ENCODE measurements at regions not wholly inside any gene's neighbourhood (a gene's known extent, or its start where the extent isn't known, plus 50 kb on each side); places are given as distances from the start of the nearest gene placed in this dataset.

- Histone ChIP-seq H3K4me1 (ENCODE audit: control insufficient read depth, insufficient read depth, low read length, poor library complexity, severe bottlenecking) (no peaks in the 10 kb centered on the region), H3K27ac (ENCODE audit: insufficient read depth, low read length, poor library complexity, severe bottlenecking) (no peak overlapping the region), H3K4me3 (ENCODE audit: insufficient read depth, low read depth, low read length, poor library complexity, severe bottlenecking) (no peak overlapping the region), H3K9me3 (ENCODE audit: control insufficient read depth, low read length) (no peaks in the 10 kb centered on the region), H3K27me3 (replicated peaks; ENCODE audit: control insufficient read depth, insufficient read depth, low read length, poor library complexity, severe bottlenecking) (no peaks in the 10 kb centered on the region), H3K36me3 (ENCODE audit: control insufficient read depth, insufficient read depth, low read length) (no peaks in the 10 kb centered on the region)
- DNase-seq = no peak
Measured at GRCh38 chr10:81288544-81288943, 586.5 kb upstream of the NRG3 start.

- no peaks in the 10 kb centered on the region for H3K27me3 ChIP-seq (replicated peaks; ENCODE audit: control insufficient read depth, insufficient read depth, low read length, poor library complexity, severe bottlenecking)
Measured at GRCh38 chr10:81297292-81297691, 577.7 kb upstream of the NRG3 start.

DNA sequence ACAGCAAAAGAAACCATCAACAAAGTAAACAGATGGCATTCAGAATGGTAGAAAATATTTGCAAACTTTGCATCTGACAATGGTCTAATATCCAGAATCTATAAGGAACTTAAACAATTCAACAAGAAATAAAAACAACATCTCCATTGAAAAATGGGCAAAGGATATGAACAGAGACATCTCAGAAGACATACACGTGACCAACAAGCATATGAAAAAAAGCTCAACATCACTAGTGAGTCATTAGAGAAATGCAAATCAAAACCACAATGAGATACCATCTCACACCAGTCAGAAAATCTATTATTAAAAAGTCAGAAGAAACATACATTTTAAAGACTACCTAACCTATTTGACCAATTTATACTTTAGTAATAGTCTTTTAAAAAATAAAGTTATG is 571.3 kb upstream of the NRG3 start:
- H3K4me3 ChIP-seq (ENCODE audit: insufficient read depth, low read depth, low read length, poor library complexity, severe bottlenecking) = no peak overlapping the region
- H3K9me3 ChIP-seq (ENCODE audit: control insufficient read depth, low read length) = no peaks in the 10 kb centered on the region
- H3K4me1 ChIP-seq (ENCODE audit: control insufficient read depth, insufficient read depth, low read length, poor library complexity, severe bottlenecking) = no peaks in the 10 kb centered on the region
- no peak for DNase-seq
- no peaks in the 10 kb centered on the region for H3K36me3 ChIP-seq (ENCODE audit: control insufficient read depth, insufficient read depth, low read length)
- no peak overlapping the region for H3K27ac ChIP-seq (ENCODE audit: insufficient read depth, low read length, poor library complexity, severe bottlenecking)
- no peaks in the 10 kb centered on the region for H3K27me3 ChIP-seq (replicated peaks; ENCODE audit: control insufficient read depth, insufficient read depth, low read length, poor library complexity, severe bottlenecking)

More at GRCh38 chr10:81297292-81297691, 577.7 kb upstream of the NRG3 start:
- Histone ChIP-seq H3K27ac (ENCODE audit: insufficient read depth, low read length, poor library complexity, severe bottlenecking) (no peak overlapping the region), H3K4me1 (ENCODE audit: control insufficient read depth, insufficient read depth, low read length, poor library complexity, severe bottlenecking) (no peaks in the 10 kb centered on the region), H3K4me3 (ENCODE audit: insufficient read depth, low read depth, low read length, poor library complexity, severe bottlenecking) (no peak overlapping the region), H3K9me3 (ENCODE audit: control insufficient read depth, low read length) (no peaks in the 10 kb centered on the region), H3K36me3 (ENCODE audit: control insufficient read depth, insufficient read depth, low read length) (no peaks in the 10 kb centered on the region)
- DNase-seq = no peak

DNA sequence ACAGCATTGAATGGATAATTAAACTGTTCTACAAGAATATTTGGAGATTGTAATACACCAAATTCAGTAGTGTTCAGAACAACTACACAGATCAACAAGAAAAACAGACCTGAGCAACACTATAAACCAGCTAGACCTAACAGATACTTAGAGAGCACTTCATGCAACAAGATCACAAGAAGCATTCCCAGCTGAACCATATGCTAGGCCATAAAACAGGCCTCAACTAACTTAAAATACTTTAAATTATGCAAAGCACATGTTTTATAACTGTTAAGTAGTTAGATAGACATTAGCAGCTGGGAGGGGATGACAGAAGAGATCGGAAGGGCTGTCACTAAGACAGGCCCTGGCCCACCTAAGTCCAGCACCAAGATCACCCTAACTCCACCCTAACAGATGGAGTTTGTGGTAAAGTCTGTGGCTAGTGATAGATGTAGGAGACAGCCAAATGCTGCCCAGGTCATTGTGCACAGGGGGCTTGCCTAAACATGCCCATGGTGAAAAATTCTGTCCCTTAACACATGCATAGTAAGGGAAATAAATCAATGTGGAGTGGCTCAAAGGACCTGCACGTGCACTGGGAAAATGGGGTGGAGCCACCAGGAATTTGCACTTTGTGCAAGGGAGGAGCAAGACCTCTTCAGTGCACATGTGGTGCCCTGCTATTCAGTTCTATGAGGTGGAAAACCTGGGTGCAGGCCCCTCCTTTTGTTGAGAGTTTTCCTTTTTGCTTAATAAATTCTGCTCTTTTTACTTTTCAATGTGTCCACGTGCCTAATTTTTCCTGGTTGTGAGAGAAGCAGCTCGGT is 567.8 kb upstream of the NRG3 start:
- H3K36me3 ChIP-seq (ENCODE audit: control insufficient read depth, insufficient read depth, low read length) = no peaks in the 10 kb centered on the region
- H3K9me3 ChIP-seq (ENCODE audit: control insufficient read depth, low read length) = no peaks in the 10 kb centered on the region
- no peak overlapping the region for H3K4me3 ChIP-seq (ENCODE audit: insufficient read depth, low read depth, low read length, poor library complexity, severe bottlenecking)
- H3K27ac ChIP-seq (ENCODE audit: insufficient read depth, low read length, poor library complexity, severe bottlenecking) = no peak overlapping the region
- no peaks in the 10 kb centered on the region for H3K27me3 ChIP-seq (replicated peaks; ENCODE audit: control insufficient read depth, insufficient read depth, low read length, poor library complexity, severe bottlenecking)
- H3K4me1 ChIP-seq (ENCODE audit: control insufficient read depth, insufficient read depth, low read length, poor library complexity, severe bottlenecking) = no peaks in the 10 kb centered on the region
- no peak for DNase-seq

- Histone ChIP-seq H3K36me3 (ENCODE audit: control insufficient read depth, insufficient read depth, low read length) (no peaks in the 10 kb centered on the region), H3K4me1 (ENCODE audit: control insufficient read depth, insufficient read depth, low read length, poor library complexity, severe bottlenecking) (no peaks in the 10 kb centered on the region), H3K27me3 (replicated peaks; ENCODE audit: control insufficient read depth, insufficient read depth, low read length, poor library complexity, severe bottlenecking) (no peaks in the 10 kb centered on the region), H3K9me3 (ENCODE audit: control insufficient read depth, low read length) (no peaks in the 10 kb centered on the region), H3K27ac (ENCODE audit: insufficient read depth, low read length, poor library complexity, severe bottlenecking) (no peak overlapping the region), H3K4me3 (ENCODE audit: insufficient read depth, low read depth, low read length, poor library complexity, severe bottlenecking) (no peak overlapping the region)
- no peak for DNase-seq
Measured at GRCh38 chr10:81309041-81309552, 565.9 kb upstream of the NRG3 start.

- H3K9me3 ChIP-seq (ENCODE audit: control insufficient read depth, low read length) = no peaks in the 10 kb centered on the region
- H3K27ac ChIP-seq (ENCODE audit: insufficient read depth, low read length, poor library complexity, severe bottlenecking) = no peak overlapping the region
- DNase-seq = no peak
Measured at GRCh38 chr10:81314471-81314870, 560.5 kb upstream of the NRG3 start.

GRCh38 chr10:81315026-81315425 is 560.0 kb upstream of the NRG3 start:
- Histone ChIP-seq H3K27me3 (replicated peaks; ENCODE audit: control insufficient read depth, insufficient read depth, low read length, poor library complexity, severe bottlenecking) (no peaks in the 10 kb centered on the region), H3K36me3 (ENCODE audit: control insufficient read depth, insufficient read depth, low read length) (no peaks in the 10 kb centered on the region), H3K27ac (ENCODE audit: insufficient read depth, low read length, poor library complexity, severe bottlenecking) (no peak overlapping the region), H3K4me3 (ENCODE audit: insufficient read depth, low read depth, low read length, poor library complexity, severe bottlenecking) (no peak overlapping the region), H3K9me3 (ENCODE audit: control insufficient read depth, low read length) (no peaks in the 10 kb centered on the region), H3K4me1 (ENCODE audit: control insufficient read depth, insufficient read depth, low read length, poor library complexity, severe bottlenecking) (no peaks in the 10 kb centered on the region)
- no peak for DNase-seq

More at GRCh38 chr10:81314471-81314870, 560.5 kb upstream of the NRG3 start:
- no peaks in the 10 kb centered on the region for H3K4me1 ChIP-seq (ENCODE audit: control insufficient read depth, insufficient read depth, low read length, poor library complexity, severe bottlenecking)
- no peak overlapping the region for H3K4me3 ChIP-seq (ENCODE audit: insufficient read depth, low read depth, low read length, poor library complexity, severe bottlenecking)
- no peaks in the 10 kb centered on the region for H3K27me3 ChIP-seq (replicated peaks; ENCODE audit: control insufficient read depth, insufficient read depth, low read length, poor library complexity, severe bottlenecking)
- no peaks in the 10 kb centered on the region for H3K36me3 ChIP-seq (ENCODE audit: control insufficient read depth, insufficient read depth, low read length)

DNA sequence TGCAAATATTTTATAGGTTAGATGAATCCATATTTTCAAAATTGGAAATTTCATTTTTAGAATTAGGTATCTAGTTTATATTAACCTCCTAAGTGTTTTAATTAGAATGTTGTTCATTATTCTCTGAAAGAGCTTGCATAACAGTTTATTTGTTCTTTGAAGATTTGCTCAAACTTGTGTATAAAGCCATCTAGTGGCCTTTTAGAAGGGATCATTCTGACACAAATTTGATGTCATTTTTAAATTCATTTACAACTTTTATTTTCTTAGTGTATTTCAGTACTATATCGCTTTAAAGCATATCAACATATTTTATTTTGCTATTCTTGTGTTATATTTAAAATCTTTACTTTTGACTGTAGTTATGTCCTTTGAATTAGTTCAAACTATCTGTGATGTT is 527.0 kb upstream of the NRG3 start:
- Histone ChIP-seq H3K36me3 (ENCODE audit: control insufficient read depth, insufficient read depth, low read length) (no peaks in the 10 kb centered on the region), H3K27me3 (replicated peaks; ENCODE audit: control insufficient read depth, insufficient read depth, low read length, poor library complexity, severe bottlenecking) (no peaks in the 10 kb centered on the region), H3K9me3 (ENCODE audit: control insufficient read depth, low read length) (no peaks in the 10 kb centered on the region), H3K4me1 (ENCODE audit: control insufficient read depth, insufficient read depth, low read length, poor library complexity, severe bottlenecking) (no peaks in the 10 kb centered on the region), H3K4me3 (ENCODE audit: insufficient read depth, low read depth, low read length, poor library complexity, severe bottlenecking) (no peak overlapping the region), H3K27ac (ENCODE audit: insufficient read depth, low read length, poor library complexity, severe bottlenecking) (no peak overlapping the region)
- no peak for DNase-seq

GRCh38 chr10:81367132-81367531 is 507.9 kb upstream of the NRG3 start:
- no peak overlapping the region for H3K4me3 ChIP-seq (ENCODE audit: insufficient read depth, low read depth, low read length, poor library complexity, severe bottlenecking)
- DNase-seq = no peak

GRCh38 chr10:81386817-81387216 is 488.2 kb upstream of the NRG3 start:
- no peaks in the 10 kb centered on the region for H3K4me1 ChIP-seq (ENCODE audit: control insufficient read depth, insufficient read depth, low read length, poor library complexity, severe bottlenecking)
- H3K9me3 ChIP-seq (ENCODE audit: control insufficient read depth, low read length) = no peaks in the 10 kb centered on the region
- H3K36me3 ChIP-seq (ENCODE audit: control insufficient read depth, insufficient read depth, low read length) = no peaks in the 10 kb centered on the region
- DNase-seq = no peak
- no peak overlapping the region for H3K4me3 ChIP-seq (ENCODE audit: insufficient read depth, low read depth, low read length, poor library complexity, severe bottlenecking)
- no peaks in the 10 kb centered on the region for H3K27me3 ChIP-seq (replicated peaks; ENCODE audit: control insufficient read depth, insufficient read depth, low read length, poor library complexity, severe bottlenecking)
- H3K27ac ChIP-seq (ENCODE audit: insufficient read depth, low read length, poor library complexity, severe bottlenecking) = no peak overlapping the region

More at GRCh38 chr10:81367132-81367531, 507.9 kb upstream of the NRG3 start:
- Histone ChIP-seq H3K27ac (ENCODE audit: insufficient read depth, low read length, poor library complexity, severe bottlenecking) (no peak overlapping the region), H3K4me1 (ENCODE audit: control insufficient read depth, insufficient read depth, low read length, poor library complexity, severe bottlenecking) (no peaks in the 10 kb centered on the region), H3K27me3 (replicated peaks; ENCODE audit: control insufficient read depth, insufficient read depth, low read length, poor library complexity, severe bottlenecking) (no peaks in the 10 kb centered on the region), H3K36me3 (ENCODE audit: control insufficient read depth, insufficient read depth, low read length) (no peaks in the 10 kb centered on the region), H3K9me3 (ENCODE audit: control insufficient read depth, low read length) (no peaks in the 10 kb centered on the region)

All from effector memory CD4-positive, alpha-beta T cell (primary cell).